OCI-LY7 (cell line): ENCODE measurements at regions not wholly inside any gene's neighbourhood (a gene's known extent, or its start where the extent isn't known, plus 50 kb on each side); places are given as distances from the start of the nearest gene placed in this dataset.

Experiments
- BruUV-seq: library from RNA; stranded (reverse); fragments of 400-500 nt; replicated peaks from 2 replicates; lab custom pipeline; 2021; lab: Mats Ljungman, UMichigan
- CTCF ChIA-PET: fragments of 300-600 bp; sonication (Branson Sonifier 250); formaldehyde crosslinking; loops from one replicate; lab custom pipeline; 2022; ENCODE audit warnings: antibody characterized with exemption; ENCODE audit not compliant: unreplicated experiment; lab: Charles Lee
- POLR2A ChIA-PET: fragments of 300-600 bp; sonication (Branson Sonifier 250); formaldehyde crosslinking; loops from one replicate; lab custom pipeline; 2022; ENCODE audit warnings: antibody characterized with exemption; lab: Charles Lee
- DNase-seq: peaks from one replicate; pipeline ENCODE4 v3.0.0-alpha.2; 2015; ENCODE audit warnings: low spot score
- H2AFZ ChIP-seq: fragments of 200-600 bp; sonication (generic), shearing (Covaris generic); 2 replicates; pipeline ENCODE4 v1.6.1; 2014; ENCODE audit warnings: mild to moderate bottlenecking, antibody characterized with exemption, low read length, moderate library complexity
- H3K27ac ChIP-seq: fragments of 200-600 bp; sonication (generic); 2 replicates; pipeline ENCODE4 v1.5.1; 2014; ENCODE audit warnings: mixed run types, low read depth, mild to moderate bottlenecking, moderate library complexity, low read length, inconsistent platforms; ENCODE audit not compliant: poor library complexity, severe bottlenecking
- H3K36me3 ChIP-seq: fragments of 200-600 bp; sonication (generic); 2 replicates; pipeline ENCODE4 v1.6.1; 2014; ENCODE audit warnings: mild to moderate bottlenecking, antibody characterized with exemption, low read length, moderate library complexity, mixed read lengths; ENCODE audit not compliant: insufficient read depth
- H3K4me1 ChIP-seq: fragments of 200-600 bp; sonication (generic); 2 replicates; pipeline ENCODE4 v1.5.1; 2014; ENCODE audit warnings: mild to moderate bottlenecking, low read length; ENCODE audit not compliant: insufficient read depth, poor library complexity, severe bottlenecking
- H3K4me2 ChIP-seq: fragments of 200-600 bp; sonication (generic); 2 replicates; pipeline ENCODE4 v1.6.1; 2014; ENCODE audit warnings: mild to moderate bottlenecking, low read length
- H3K4me3 ChIP-seq: fragments of 200-600 bp; sonication (generic); 2 replicates; pipeline ENCODE4 v1.5.1; 2014; ENCODE audit warnings: mild to moderate bottlenecking, low read depth, low read length; ENCODE audit not compliant: poor library complexity, severe bottlenecking
- H3K79me2 ChIP-seq: fragments of 200-600 bp; sonication (generic); 2 replicates; pipeline ENCODE4 v1.6.1; 2016; ENCODE audit warnings: low read depth, mild to moderate bottlenecking, low read length, moderate library complexity, mixed read lengths; ENCODE audit not compliant: insufficient read depth
- H3K9me2 ChIP-seq: fragments of 200-600 bp; sonication (generic); 2 replicates; pipeline ENCODE4 v1.6.1; 2016; ENCODE audit warnings: mild to moderate bottlenecking, low read length, mixed read lengths; ENCODE audit not compliant: insufficient read depth
- H3K9me3 ChIP-seq: fragments of 200-600 bp; sonication (generic); 2 replicates; pipeline ENCODE4 v1.6.1; 2014; ENCODE audit warnings: mild to moderate bottlenecking, mixed run types, low read length, mixed read lengths
- H4K20me1 ChIP-seq: fragments of 200-600 bp; sonication (generic); 2 replicates; pipeline ENCODE4 v1.6.1; 2014; ENCODE audit warnings: mild to moderate bottlenecking, antibody characterized with exemption, low read length, moderate library complexity, mixed read lengths; ENCODE audit not compliant: insufficient read depth
- CTCF ChIP-seq: fragments of 200-600 bp; sonication (generic); conservative IDR thresholded peaks from 2 replicates; pipeline ENCODE4 v1.5.1; 2014; ENCODE audit warnings: mild to moderate bottlenecking, antibody characterized with exemption, low read length, moderate library complexity, mixed read lengths
- EZH2phosphoT487 ChIP-seq: fragments of 200-600 bp; sonication (generic); IDR thresholded peaks from 2 replicates; pipeline ENCODE4 v1.6.1; 2018; ENCODE audit warnings: low read depth, borderline replicate concordance, mild to moderate bottlenecking, mixed run types, antibody characterized with exemption, low read length, moderate library complexity, mixed read lengths
- intact Hi-C: fragments of 100-400 bp; cut with micrococcal nuclease; formaldehyde crosslinking; loops from one replicate; pipeline ENCODE4 v1.10.0; 2022; ENCODE audit not compliant: unreplicated experiment

DNA sequence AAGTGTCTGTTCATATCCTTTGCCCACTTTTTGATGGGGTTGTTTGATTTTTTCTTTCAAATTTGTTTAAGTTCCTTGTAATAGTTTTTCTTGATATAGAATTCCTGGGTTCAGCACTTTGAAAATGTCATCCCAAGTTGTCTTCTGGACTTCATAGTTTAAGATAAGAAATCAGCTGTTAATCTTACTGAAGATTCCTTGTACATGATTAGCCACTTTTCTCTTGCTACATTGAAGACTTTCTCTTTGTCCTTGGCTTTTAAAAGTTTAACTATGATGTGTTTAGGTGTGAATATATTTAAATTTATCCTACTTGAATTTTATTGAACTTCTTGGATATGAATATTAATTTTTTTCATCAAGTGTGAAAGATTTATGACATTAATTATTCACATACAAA lies 387.2 kb upstream of the CWC22 start:
- no TSS peak for BruUV-seq
- DNase-seq = no peak
- H3K9me3 ChIP-seq = no peaks in the 10 kb centered on the region
- H4K20me1 ChIP-seq = no peaks in the 10 kb centered on the region
- H2AFZ ChIP-seq = no peak overlapping the region
- H3K79me2 ChIP-seq = no peaks in the 10 kb centered on the region
- TF ChIP-seq CTCF = no peak
- TF ChIP-seq EZH2phosphoT487 = no peak
- intact Hi-C loops = no loop called here
- ChIA-PET POLR2A (interaction anchor here (1.0 kb wide), 1 partner anchor 15 kb away, joined by 4 read pairs; no protein-coding TSS in a partner anchor), CTCF (no interaction called here)
- no peaks in the 10 kb centered on the region for H3K9me2 ChIP-seq
- no peaks in the 10 kb centered on the region for H3K36me3 ChIP-seq
- no peak overlapping the region for H3K4me2 ChIP-seq
- H3K4me1 ChIP-seq = no peaks in the 10 kb centered on the region
- no peak overlapping the region for H3K27ac ChIP-seq
- no peak overlapping the region for H3K4me3 ChIP-seq

GRCh38 chr2:180385601-180386201 lies 378.6 kb upstream of the CWC22 start:
- Histone ChIP-seq H3K9me3 (no peaks in the 10 kb centered on the region), H3K27ac (no peak overlapping the region), H3K4me1 (no peaks in the 10 kb centered on the region), H3K36me3 (no peaks in the 10 kb centered on the region), H3K4me3 (no peak overlapping the region), H3K9me2 (no peaks in the 10 kb centered on the region), H2AFZ (no peak overlapping the region), H3K79me2 (no peaks in the 10 kb centered on the region), H4K20me1 (no peaks in the 10 kb centered on the region), H3K4me2 (no peak overlapping the region)
- intact Hi-C loops = no loop called here
- ChIA-PET POLR2A (no interaction called here), CTCF (no interaction called here)
- no peak for DNase-seq
- BruUV-seq = no TSS peak
- no peak for TF ChIP-seq EZH2phosphoT487
- TF ChIP-seq CTCF = no peak

DNA sequence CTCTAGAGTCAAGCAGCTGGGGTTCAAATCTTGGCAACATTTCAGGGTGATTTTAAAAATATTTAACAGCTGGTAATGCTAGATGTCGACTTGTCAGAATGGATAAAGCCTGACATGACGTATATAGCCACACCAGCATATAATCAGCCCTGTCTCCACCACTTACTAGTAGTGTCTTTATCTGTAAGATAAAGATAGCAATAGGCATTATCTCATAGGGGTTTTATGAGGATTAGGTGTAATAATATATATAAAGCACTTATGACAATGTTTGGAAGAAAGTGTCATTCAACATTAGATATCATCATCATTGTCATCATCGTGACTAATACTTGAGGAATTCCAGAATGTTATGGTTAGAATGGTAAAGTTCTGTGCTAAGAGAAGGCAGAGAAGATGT lies 369.0 kb upstream of the CWC22 start:
- no peaks in the 10 kb centered on the region for H3K9me3 ChIP-seq
- no peaks in the 10 kb centered on the region for H3K9me2 ChIP-seq
- no peaks in the 10 kb centered on the region for H3K4me1 ChIP-seq
- H3K27ac ChIP-seq = no peak overlapping the region
- TF ChIP-seq EZH2phosphoT487 = no peak
- no peak for TF ChIP-seq CTCF
- intact Hi-C loops = no loop called here
- BruUV-seq = no TSS peak
- DNase-seq = no peak
- H2AFZ ChIP-seq = no peak overlapping the region
- POLR2A ChIA-PET = interaction anchor here (0.6 to 0.7 kb wide), 2 partner anchors 40 to 287 kb away, joined by 3 read pairs; no protein-coding TSS in a partner anchor
- CTCF ChIA-PET = no interaction called here
- H3K4me2 ChIP-seq = no peak overlapping the region
- no peaks in the 10 kb centered on the region for H3K36me3 ChIP-seq
- H3K4me3 ChIP-seq = no peak overlapping the region
- no peaks in the 10 kb centered on the region for H3K79me2 ChIP-seq
- H4K20me1 ChIP-seq = no peaks in the 10 kb centered on the region
